ENCODE measurements at regions not wholly inside any gene's neighbourhood (a gene's known extent, or its start where the extent isn't known, plus 50 kb on each side); places are given as distances from the start of the nearest gene placed in this dataset.

DNA sequence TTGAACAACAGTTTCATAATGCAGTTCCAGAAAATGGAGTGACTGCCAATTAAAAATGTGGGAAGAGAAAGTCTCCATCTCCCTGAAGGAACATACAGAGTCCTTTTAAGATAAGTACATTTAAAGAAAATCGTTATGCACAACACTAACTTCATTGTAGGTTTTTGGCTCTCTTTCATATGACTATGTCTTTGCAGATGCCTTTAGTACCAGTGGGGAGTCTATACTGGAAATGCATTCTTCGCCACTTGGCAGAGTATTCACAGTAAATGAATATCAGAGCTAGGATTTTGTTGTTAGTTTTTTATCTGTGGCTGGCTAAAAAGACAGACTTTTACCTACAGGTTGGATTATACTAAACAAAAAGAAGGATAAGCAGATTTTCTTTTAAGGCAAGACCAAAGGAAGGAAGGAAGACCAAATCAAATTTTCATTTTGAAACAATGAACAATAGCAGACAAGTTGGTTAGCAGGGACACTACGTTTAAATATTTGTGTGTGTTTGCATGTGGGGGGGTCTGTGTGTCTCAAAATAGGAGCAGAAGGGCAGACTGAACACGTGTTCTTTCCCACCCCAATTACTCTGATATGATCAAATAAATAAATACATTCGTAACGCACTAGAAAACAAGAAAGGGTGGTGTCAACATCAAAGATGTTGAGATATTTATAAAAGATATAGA lies 124.5 kb downstream of the BTG1 start:
- TF ChIP-seq, protein P1, sequence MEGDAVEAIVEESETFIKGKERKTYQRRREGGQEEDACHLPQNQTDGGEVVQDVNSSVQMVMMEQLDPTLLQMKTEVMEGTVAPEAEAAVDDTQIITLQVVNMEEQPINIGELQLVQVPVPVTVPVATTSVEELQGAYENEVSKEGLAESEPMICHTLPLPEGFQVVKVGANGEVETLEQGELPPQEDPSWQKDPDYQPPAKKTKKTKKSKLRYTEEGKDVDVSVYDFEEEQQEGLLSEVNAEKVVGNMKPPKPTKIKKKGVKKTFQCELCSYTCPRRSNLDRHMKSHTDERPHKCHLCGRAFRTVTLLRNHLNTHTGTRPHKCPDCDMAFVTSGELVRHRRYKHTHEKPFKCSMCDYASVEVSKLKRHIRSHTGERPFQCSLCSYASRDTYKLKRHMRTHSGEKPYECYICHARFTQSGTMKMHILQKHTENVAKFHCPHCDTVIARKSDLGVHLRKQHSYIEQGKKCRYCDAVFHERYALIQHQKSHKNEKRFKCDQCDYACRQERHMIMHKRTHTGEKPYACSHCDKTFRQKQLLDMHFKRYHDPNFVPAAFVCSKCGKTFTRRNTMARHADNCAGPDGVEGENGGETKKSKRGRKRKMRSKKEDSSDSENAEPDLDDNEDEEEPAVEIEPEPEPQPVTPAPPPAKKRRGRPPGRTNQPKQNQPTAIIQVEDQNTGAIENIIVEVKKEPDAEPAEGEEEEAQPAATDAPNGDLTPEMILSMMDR (IDR thresholded peaks at IDR 0.05; ENCODE audit: low read depth, low read length): no peak
- TF ChIP-seq POLR2A (IDR thresholded peaks at IDR 0.05; ENCODE audit: extremely low read depth, insufficient read length) (no peak), MYC (IDR thresholded peaks at IDR 0.05; ENCODE audit: low read depth, low read length) (no peak)
- TF ChIP-seq, protein P2, sequence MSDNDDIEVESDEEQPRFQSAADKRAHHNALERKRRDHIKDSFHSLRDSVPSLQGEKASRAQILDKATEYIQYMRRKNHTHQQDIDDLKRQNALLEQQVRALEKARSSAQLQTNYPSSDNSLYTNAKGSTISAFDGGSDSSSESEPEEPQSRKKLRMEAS (IDR thresholded peaks at IDR 0.05; ENCODE audit: low read depth, low read length): no peak
